ENCODE measurements at regions not wholly inside any gene's neighbourhood (a gene's known extent, or its start where the extent isn't known, plus 50 kb on each side); places are given as distances from the start of the nearest gene placed in this dataset.
A peak's percentile ranks its signal among the peaks of the same experiment; 100 is the strongest.

- no peak for DNase-seq (ENCODE audit: low spot score)
- H3K4me1 ChIP-seq (ENCODE audit: control insufficient read depth in 1 of 2, low read depth in 2 of 2): peaks cover 7 to 18% of the 10 kb centered on the region in 2 donors
Observed at GRCh38 chrX:40172401-40173142, 74.8 kb upstream of the BCOR start.

GRCh38 chrX:40171513-40172400, 74.0 kb upstream of the BCOR start:
- Histone ChIP-seq H3K4me1 (ENCODE audit: control insufficient read depth in 1 of 2, low read depth in 2 of 2) (peaks cover 7 to 22% of the 10 kb centered on the region in 2 donors), H3K27me3 (replicated peaks; ENCODE audit: insufficient read depth) (no peaks in the 10 kb centered on the region), H3K36me3 (no peaks in the 10 kb centered on the region), H3K9me3 (no peaks in the 10 kb centered on the region), H3K27ac (peak overlapping the region; percentile 87 to 96), H3K4me3 (peak overlapping the region; percentile 78)
- ATAC-seq (ENCODE audit: insufficient number of reproducible peaks, low FRiP score, low read depth) (no peak), DNase-seq (ENCODE audit: low spot score) (no peak)
- no peak for TF ChIP-seq CTCF (IDR thresholded peaks at IDR 0.05)

More at GRCh38 chrX:40172401-40173142, 74.8 kb upstream of the BCOR start:
- Histone ChIP-seq H3K27me3 (replicated peaks; ENCODE audit: insufficient read depth) (no peaks in the 10 kb centered on the region), H3K4me3 (peak overlapping the region; percentile 78), H3K36me3 (no peaks in the 10 kb centered on the region), H3K9me3 (no peaks in the 10 kb centered on the region), H3K27ac (peak overlapping the region; percentile 87 to 96)
- no peak for TF ChIP-seq CTCF (IDR thresholded peaks at IDR 0.05)
- no peak for ATAC-seq (ENCODE audit: insufficient number of reproducible peaks, low FRiP score, low read depth)

DNA sequence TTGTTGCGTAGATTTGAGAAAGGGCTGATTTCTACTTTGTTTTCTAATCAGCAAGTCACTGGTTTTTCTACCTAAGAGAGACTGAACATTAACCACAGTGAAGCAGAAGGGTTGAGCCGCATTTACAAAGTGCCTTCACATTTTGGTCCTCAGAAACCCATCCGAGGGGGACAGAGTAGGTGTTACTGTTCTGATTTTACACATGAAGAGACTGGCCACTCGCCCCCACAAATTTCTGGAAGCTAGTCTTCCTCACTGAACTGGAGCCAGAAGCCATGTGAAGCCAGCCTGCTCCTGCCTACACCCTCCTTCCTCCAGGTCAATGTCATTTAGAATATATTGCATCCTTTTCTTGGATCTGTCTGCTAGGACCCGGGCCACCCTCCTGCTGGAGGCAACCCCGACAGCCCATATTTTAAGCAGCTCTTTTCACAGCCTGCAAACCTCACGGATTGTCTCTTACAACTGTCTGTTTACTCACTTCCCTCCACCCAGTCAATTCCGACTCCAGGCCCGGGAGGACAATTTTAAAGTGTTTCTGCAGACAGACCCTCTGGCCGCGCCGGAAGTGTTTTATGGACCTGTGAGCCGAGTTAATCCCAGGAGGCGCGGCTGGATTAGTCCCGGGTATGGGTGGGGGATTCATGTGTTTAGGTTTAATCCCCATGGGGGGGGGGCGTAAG, 73.2 kb upstream of the BCOR start:
- no peaks in the 10 kb centered on the region for H3K9me3 ChIP-seq
- H3K27ac ChIP-seq: peak overlapping the region; percentile 87 to 96
- peaks cover 7 to 27% of the 10 kb centered on the region in 2 donors for H3K4me1 ChIP-seq (ENCODE audit: control insufficient read depth in 1 of 2, low read depth in 2 of 2)
- ATAC-seq (ENCODE audit: insufficient number of reproducible peaks, low FRiP score, low read depth) (no peak), DNase-seq (ENCODE audit: low spot score) (no peak)
- H3K4me3 ChIP-seq: peak overlapping the region; percentile 78
- H3K27me3 ChIP-seq (replicated peaks; ENCODE audit: insufficient read depth): no peaks in the 10 kb centered on the region
- no peaks in the 10 kb centered on the region for H3K36me3 ChIP-seq
- no peak for TF ChIP-seq CTCF (IDR thresholded peaks at IDR 0.05)

DNA sequence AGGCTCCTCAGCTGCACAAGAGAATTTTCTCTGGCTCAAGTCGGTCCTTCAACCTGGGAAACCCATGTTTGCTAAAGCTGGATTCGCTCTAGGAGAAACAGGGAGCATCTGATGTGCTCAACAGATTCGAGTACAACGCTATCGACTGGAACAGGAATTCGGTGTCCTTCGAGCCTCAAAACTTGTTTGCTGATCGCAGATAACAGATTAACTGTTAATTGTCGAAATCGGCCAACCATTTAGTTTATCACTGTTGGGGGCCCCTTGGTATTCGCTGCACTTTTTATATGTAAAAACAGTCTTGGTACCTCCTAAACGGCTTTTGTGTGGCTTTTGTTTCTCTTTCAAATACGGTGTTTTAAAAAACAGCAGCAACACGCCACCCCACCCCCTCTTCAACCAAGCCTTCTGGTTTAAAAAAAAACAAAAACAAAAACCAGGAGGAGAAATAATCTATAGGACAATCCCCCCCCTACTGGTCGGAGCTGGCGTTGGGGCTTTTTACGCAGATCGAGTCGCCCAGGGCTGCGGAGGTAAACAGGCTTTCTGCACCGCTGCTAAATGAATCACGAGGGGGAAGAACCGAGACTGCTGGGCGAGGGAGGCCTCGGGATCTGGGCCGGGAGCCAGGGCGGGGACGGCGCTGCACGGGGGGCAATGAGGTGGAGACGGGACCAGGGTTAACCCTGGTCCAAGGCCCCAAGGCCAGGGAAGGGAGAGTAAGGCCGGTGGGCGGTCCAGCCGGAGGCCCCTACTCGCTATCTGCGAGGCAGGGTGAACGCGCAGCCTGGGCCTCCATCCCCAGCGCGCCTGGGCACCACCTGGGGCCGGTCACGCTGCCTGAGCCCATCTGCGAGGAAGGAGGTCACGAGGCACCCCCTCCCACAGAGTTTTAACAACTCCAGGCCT, 71.7 kb upstream of the BCOR start:
- H3K27me3 ChIP-seq (replicated peaks; ENCODE audit: insufficient read depth): no peaks in the 10 kb centered on the region
- no peak for TF ChIP-seq CTCF (IDR thresholded peaks at IDR 0.05)
- H3K4me1 ChIP-seq (ENCODE audit: control insufficient read depth in 1 of 2, low read depth in 2 of 2): peaks cover 7 to 25% of the 10 kb centered on the region in 2 donors
- no peaks in the 10 kb centered on the region for H3K9me3 ChIP-seq
- no peak overlapping the region for H3K4me3 ChIP-seq
- no peak for ATAC-seq (ENCODE audit: insufficient number of reproducible peaks, low FRiP score, low read depth)
- DNase-seq (ENCODE audit: low spot score): no peak
- H3K36me3 ChIP-seq: no peaks in the 10 kb centered on the region
- H3K27ac ChIP-seq: no peak overlapping the region

Measured in thoracic aorta (tissue), 2 donors.